Testis (tissue), 2 donors: ENCODE measurements at regions not wholly inside any gene's neighbourhood (a gene's known extent, or its start where the extent isn't known, plus 50 kb on each side); places are given as distances from the start of the nearest gene placed in this dataset.

Experiments used
- DNase-seq: peaks from one replicate; pipeline ENCODE4 v3.0.0-alpha.2; 2019
- H3K27ac ChIP-seq, 2 donors: fragments of 200-600 bp; sonication (generic); one replicate each; pipeline ENCODE4 v1.5.1; 2019
- H3K27me3 ChIP-seq: fragments of 200-600 bp; sonication (generic); one replicate; pipeline ENCODE4 v1.5.1; 2019
- H3K36me3 ChIP-seq: fragments of 200-600 bp; sonication (generic); one replicate; pipeline ENCODE4 v1.5.1; 2017; ENCODE audit warnings: low read depth; ENCODE audit errors: missing control alignments
- H3K4me1 ChIP-seq: fragments of 200-600 bp; sonication (generic); one replicate; pipeline ENCODE4 v1.5.1; 2019
- H3K4me3 ChIP-seq, 2 donors: fragments of 200-600 bp; sonication (generic); one replicate each; pipeline ENCODE4 v1.5.1; 2017 to 2019
- H3K9me3 ChIP-seq: fragments of 200-600 bp; sonication (generic); one replicate; pipeline ENCODE4 v1.5.1; 2017
- CTCF ChIP-seq, 3 experiments: fragments of 450-650 bp in 2 of 3; fragments of 200-600 bp in 1 of 3; sonication (generic) in 1 of 3; IDR thresholded peaks; one replicate each; pipeline ENCODE4 v1.5.1; 2016 to 2019; ENCODE audit warnings: antibody characterized with exemption in 3 of 3, mild to moderate bottlenecking in 2 of 3, moderate library complexity in 1 of 3
- POLR2A ChIP-seq: fragments of 450-650 bp; IDR thresholded peaks from one replicate; pipeline ENCODE4 v1.6.1; 2017; ENCODE audit warnings: antibody characterized with exemption, mild to moderate bottlenecking, moderate library complexity
- WGBS, 2 donors: methylation state at CpG; one replicate each; pipeline ENCODE4 v1.1.5; 2018; 5-methylcytosine and 5-hydroxymethylcytosine counted together
- intact Hi-C: fragments of 100-400 bp; cut with DNase I; formaldehyde crosslinking; loops from one replicate; pipeline ENCODE4 v1.15.1; 2023; ENCODE audit warnings: low total_unique reads

GRCh38 chr13:111064661-111065060 lies 50.4 kb upstream of the ARHGEF7 start:
- Histone ChIP-seq H3K4me1 (peaks cover 8% of the 10 kb centered on the region), H3K36me3 (no peaks in the 10 kb centered on the region), H3K27me3 (no peaks in the 10 kb centered on the region), H3K4me3 (no peak overlapping the region), H3K9me3 (no peaks in the 10 kb centered on the region), H3K27ac (no peak overlapping the region)
- TF ChIP-seq POLR2A, result no peak
- no peak for TF ChIP-seq CTCF (IDR thresholded peaks at IDR 0.05)
- 89 to 95% methylated on average over 3 of the region's 3 CpGs for WGBS, 2 donors
- DNase-seq, result no peak
- intact Hi-C loops, result loop anchor here (10.0 kb wide), 1 partner anchor 150 kb away; no protein-coding TSS in a partner anchor

- Histone ChIP-seq H3K27me3 (no peaks in the 10 kb centered on the region), H3K4me3 (no peak overlapping the region), H3K36me3 (no peaks in the 10 kb centered on the region), H3K4me1 (peaks cover 8% of the 10 kb centered on the region), H3K27ac (no peak overlapping the region), H3K9me3 (no peaks in the 10 kb centered on the region)
- TF ChIP-seq CTCF (IDR thresholded peaks at IDR 0.05), result no peak
- no peak for TF ChIP-seq POLR2A
- intact Hi-C loops, result loop anchor here (10.0 kb wide), 1 partner anchor 152 kb away; no protein-coding TSS in a partner anchor
- WGBS, 2 donors, result 69 to 94% methylated on average over 2 of the region's 2 CpGs
- DNase-seq, result no peak
These were observed 52.1 kb upstream of the ARHGEF7 start for GRCh38 chr13:111062966-111063365.

GRCh38 chr13:111062305-111062704 lies 52.8 kb upstream of the ARHGEF7 start:
- H3K36me3 ChIP-seq, result no peaks in the 10 kb centered on the region
- H3K4me1 ChIP-seq, result peaks cover 8% of the 10 kb centered on the region
- no peak for TF ChIP-seq POLR2A
- TF ChIP-seq CTCF (IDR thresholded peaks at IDR 0.05), result no peak
- intact Hi-C loops, result loop anchor here (10.0 kb wide), 1 partner anchor 152 kb away; no protein-coding TSS in a partner anchor
- no peak overlapping the region for H3K4me3 ChIP-seq
- no peak overlapping the region for H3K27ac ChIP-seq
- no peaks in the 10 kb centered on the region for H3K27me3 ChIP-seq
- no peak for DNase-seq
- WGBS, 2 donors, result 89 to 92% methylated on average over 7 of the region's 7 CpGs
- no peaks in the 10 kb centered on the region for H3K9me3 ChIP-seq

GRCh38 chr13:111061358-111062045 lies 53.6 kb upstream of the ARHGEF7 start:
- no peak for TF ChIP-seq CTCF (IDR thresholded peaks at IDR 0.05)
- no peak for TF ChIP-seq POLR2A
- H3K4me1 ChIP-seq, result peaks cover 5% of the 10 kb centered on the region
- no peaks in the 10 kb centered on the region for H3K9me3 ChIP-seq
- intact Hi-C loops, result loop anchor here (10.0 kb wide), 1 partner anchor 153 kb away; no protein-coding TSS in a partner anchor
- H3K4me3 ChIP-seq, result no peak overlapping the region
- H3K27ac ChIP-seq, result no peak overlapping the region
- H3K27me3 ChIP-seq, result no peaks in the 10 kb centered on the region
- no peaks in the 10 kb centered on the region for H3K36me3 ChIP-seq
- no peak for DNase-seq
- WGBS, 2 donors, result 89 to 94% methylated on average over 5 to 7 of the region's 7 CpGs
